C4-2B (cell line): ENCODE measurements at regions not wholly inside any gene's neighbourhood (a gene's known extent, or its start where the extent isn't known, plus 50 kb on each side); places are given as distances from the start of the nearest gene placed in this dataset.
"Not testable (repeated sequence)": the region's sequence is repeated elsewhere in the genome, so short reads cannot be mapped to it uniquely, and the experiment has no call there.

Source experiments
- H3K27ac ChIP-seq: fragments of 450-650 bp; 2 replicates; pipeline ENCODE4 v1.5.1; 2017
- ZFX ChIP-seq: fragments of 450-650 bp; IDR thresholded peaks from 2 replicates; pipeline ENCODE4 v1.6.1; 2017
- TF ChIP-seq, protein P1 (sequence below): fragments of 450-650 bp; conservative IDR thresholded peaks from 2 replicates; pipeline ENCODE4 v1.5.1; 2017; ENCODE audit warnings: mild to moderate bottlenecking

DNA sequence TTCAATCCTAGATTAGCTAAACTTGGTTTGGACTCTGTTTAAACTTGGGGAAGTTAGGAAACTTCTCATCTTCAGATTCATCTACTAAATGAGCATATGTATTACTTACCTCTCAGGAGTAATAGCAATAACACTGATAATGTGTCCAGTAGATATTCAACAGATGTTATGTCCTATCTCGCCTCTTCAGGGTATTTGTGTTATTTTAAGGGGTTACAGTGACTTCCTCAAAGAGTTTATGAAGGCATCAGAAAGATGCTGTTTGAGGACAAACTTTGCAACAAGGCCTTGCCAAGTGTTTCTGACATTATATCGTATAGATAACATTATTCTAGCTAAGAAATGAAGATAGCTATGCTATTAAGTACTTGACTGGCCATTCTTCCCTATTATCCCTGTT, 522.3 kb downstream of the IGSF11 start:
- H3K27ac ChIP-seq: no peak overlapping the region
- TF ChIP-seq, protein P1, sequence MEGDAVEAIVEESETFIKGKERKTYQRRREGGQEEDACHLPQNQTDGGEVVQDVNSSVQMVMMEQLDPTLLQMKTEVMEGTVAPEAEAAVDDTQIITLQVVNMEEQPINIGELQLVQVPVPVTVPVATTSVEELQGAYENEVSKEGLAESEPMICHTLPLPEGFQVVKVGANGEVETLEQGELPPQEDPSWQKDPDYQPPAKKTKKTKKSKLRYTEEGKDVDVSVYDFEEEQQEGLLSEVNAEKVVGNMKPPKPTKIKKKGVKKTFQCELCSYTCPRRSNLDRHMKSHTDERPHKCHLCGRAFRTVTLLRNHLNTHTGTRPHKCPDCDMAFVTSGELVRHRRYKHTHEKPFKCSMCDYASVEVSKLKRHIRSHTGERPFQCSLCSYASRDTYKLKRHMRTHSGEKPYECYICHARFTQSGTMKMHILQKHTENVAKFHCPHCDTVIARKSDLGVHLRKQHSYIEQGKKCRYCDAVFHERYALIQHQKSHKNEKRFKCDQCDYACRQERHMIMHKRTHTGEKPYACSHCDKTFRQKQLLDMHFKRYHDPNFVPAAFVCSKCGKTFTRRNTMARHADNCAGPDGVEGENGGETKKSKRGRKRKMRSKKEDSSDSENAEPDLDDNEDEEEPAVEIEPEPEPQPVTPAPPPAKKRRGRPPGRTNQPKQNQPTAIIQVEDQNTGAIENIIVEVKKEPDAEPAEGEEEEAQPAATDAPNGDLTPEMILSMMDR: no peak

DNA sequence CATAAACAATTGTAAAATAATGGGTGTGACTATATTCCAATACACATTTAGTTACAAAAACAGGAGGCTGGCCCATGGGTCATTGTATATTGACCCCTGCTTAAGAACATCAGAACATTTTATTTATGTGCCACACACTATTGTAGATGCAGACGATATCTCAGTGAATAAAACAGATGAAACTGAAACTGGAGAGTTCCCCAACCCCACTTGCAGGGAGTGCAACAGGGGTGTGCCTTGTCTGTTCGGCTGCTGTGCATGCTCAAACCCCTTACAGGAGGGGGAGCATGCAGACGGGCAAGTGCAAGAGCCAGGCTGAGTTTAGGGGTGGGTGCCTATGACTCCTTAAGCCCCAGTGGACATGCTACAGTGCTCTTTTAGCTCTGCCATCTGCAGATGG, 509.6 kb downstream of the IGSF11 start:
- no peak overlapping the region for H3K27ac ChIP-seq
- TF ChIP-seq, protein P1: no peak

DNA sequence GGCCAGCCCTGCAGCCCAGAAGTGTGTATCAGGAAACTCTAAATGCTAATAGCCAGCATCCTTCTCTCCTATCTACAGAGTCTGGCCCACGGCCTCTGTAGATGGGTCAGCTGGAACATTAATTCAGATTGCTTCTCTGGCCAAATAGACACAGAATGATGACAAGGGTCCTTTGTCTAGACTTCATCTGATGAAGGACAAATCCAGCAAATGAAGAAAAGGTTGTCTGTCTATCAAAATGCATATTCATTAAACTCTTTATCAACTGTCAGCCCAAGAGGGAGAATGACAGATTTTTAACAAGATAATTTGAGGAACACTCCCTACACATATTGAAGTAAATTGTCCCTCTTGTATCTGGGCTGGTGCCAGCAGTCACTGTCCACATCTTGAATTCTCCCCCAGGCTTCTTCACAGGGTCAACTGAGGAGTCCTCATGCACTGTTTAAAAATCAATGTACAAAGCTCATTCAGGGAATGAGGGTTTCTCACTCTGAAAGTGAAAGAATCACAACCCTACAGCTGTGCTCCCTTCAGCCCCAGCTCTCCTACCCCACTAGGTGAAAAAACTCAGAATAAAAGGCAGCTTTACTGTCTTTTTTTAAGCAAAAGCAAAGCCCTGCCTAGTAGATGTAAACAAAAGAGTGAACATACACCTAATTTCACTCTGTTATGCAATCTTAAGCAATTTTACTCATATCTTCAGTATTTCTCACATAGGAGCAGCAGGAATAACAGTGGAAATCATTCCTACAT, 507.7 kb downstream of the IGSF11 start:
- H3K27ac ChIP-seq: no peak overlapping the region

DNA sequence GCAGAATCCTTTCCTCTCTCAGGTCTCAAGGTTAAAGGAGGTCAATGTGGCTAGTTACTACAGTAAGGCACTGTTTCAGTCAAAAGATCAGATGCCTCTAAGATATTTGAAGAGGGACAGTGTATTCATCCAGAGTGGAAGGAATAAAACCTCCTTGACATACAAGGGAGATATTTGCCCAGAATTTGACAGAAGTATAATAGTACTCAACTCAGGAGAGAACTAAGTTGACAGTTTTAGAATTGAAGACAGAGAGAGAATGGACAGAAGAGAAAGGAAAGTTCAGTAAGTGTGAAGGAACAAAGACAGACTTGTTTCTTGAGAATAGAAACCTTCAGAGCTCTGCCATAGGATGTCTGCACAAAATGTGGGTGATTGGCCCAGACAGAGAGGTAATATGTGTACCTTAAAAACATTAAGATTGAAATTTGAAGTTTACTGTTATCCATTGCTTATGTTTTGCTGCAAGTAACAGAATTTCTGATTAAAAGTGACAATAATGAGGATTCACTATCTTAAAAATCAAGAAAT, 507.1 kb downstream of the IGSF11 start:
- no peak overlapping the region for H3K27ac ChIP-seq
- no peak for TF ChIP-seq ZFX
- TF ChIP-seq, protein P1: no peak

More for the DNA sequence above, 507.7 kb downstream of the IGSF11 start:
- no peak for TF ChIP-seq ZFX

DNA sequence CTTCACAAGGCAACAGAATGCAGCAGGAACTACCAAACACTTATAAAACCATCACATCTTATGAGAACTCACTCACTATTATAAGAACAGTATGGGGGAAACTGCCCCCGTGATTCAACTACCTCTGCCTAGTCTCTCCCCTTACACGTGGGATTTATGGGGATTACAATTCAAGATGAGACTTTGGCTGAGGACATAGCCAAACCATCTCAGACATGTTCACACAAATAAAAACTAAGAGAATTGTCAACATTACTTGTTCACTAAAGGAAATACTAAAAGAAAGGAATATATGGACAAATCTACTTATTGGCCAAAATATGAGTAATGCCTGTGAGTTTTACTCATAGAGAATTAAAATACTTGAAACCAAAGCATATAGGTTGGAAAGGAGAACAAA, 505.1 kb downstream of the IGSF11 start:
- H3K27ac ChIP-seq: no peak overlapping the region
- TF ChIP-seq, protein P1: no peak
- no peak for TF ChIP-seq ZFX

DNA sequence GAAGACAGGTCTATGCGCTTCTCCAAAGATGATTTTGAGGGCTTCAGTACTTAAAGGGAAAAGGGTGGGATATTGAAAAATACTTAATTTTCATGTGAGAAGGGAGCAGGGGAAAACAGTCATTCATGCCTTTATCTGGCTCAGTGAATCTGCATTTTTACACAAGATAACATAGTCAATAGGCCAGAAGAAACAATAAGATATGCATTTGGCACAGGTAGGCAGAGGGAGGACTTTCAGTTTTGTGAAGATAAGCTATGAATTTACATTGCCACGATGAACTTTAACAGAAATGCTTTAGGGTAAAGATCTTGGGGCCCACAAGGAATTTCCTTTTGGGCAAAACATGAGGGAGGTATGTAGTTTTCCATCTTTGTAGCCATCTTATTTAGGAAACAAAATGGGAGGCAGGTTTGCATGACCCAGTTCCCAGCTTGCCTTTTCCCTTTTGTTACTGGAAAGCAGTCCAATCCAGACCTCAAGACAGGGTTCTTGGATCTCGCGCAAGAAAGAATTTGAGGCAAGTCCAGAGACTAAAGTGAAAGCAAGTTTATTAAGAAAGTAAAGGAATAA, 504.2 kb downstream of the IGSF11 start:
- no peak for TF ChIP-seq ZFX
- TF ChIP-seq, protein P1: no peak

DNA sequence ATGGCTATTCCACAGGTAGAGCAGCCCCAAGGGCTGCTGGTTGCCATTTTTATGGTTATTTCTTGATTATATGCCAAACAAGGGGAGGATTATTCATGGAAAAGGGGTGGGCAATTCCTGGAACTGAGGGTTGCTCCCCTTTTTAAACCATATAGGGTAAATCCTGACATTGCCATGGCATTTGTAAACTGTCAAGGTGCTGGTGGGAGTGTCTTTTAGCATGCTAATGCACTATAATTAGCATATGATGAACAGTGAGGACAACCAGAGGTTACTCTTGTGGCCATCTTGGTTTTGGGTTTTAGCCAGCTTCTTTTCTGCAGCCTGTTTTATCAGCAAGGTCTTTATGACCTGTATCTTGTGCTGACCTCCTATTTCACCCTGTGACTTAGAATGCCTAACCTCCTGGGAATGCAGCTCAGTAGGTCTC, 503.7 kb downstream of the IGSF11 start:
- H3K27ac ChIP-seq: not testable (repeated sequence)

More for the DNA sequence above, 504.2 kb downstream of the IGSF11 start:
- no peak overlapping the region for H3K27ac ChIP-seq

DNA sequence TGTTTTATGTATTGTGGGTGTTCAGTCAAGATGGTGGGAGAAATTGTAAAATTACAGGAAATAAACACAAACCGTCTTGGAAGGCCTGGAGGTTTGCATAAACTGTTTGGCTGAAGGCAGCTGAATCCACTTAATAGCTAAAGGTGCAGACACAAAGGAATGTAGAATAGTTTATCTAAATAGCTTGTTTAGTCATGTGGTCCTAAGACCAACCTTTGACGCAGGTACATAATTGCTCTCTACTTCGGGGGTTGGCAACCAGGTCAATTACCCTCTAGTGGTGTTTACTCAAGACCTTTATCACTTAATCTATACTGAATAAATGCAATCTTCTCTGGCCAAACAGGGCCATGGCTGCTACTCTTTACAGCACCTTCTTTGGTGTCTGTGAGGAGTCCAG, 502.8 kb downstream of the IGSF11 start:
- TF ChIP-seq, protein P1: no peak
- TF ChIP-seq ZFX: no peak
- no peak overlapping the region for H3K27ac ChIP-seq
